GM12878 (cell line): ENCODE measurements at regions not wholly inside any gene's neighbourhood (a gene's known extent, or its start where the extent isn't known, plus 50 kb on each side); places are given as distances from the start of the nearest gene placed in this dataset.

ENCODE experiments used
- ATAC-seq: fragments of 200-7000 bp; cut with Tn5 transposase; 3 replicates; pipeline ENCODE4 v1.9.1; 2020; ENCODE audit warnings: mild to moderate bottlenecking, moderate library complexity
- BruUV-seq: library from RNA; stranded (reverse); fragments of 400-500 nt; replicated peaks from 2 replicates; lab custom pipeline; 2021; lab: Mats Ljungman, UMichigan
- CTCF ChIA-PET: fragments of 300-600 bp; sonication (Branson Sonifier 250); formaldehyde crosslinking; extraction: SDS; loops from one replicate; lab custom pipeline; 2021; ENCODE audit warnings: inconsistent platforms; lab: Yijun Ruan, JAX
- POLR2A ChIA-PET: fragments of 350-600 bp; formaldehyde crosslinking; extraction: SDS; loops from one replicate; lab custom pipeline; 2021; ENCODE audit warnings: inconsistent platforms; lab: Charles Lee
- RAD21 ChIA-PET: fragments of 300-600 bp; sonication (Branson Sonifier 250); formaldehyde crosslinking; loops from one replicate; lab custom pipeline; 2023; ENCODE audit warnings: antibody characterized with exemption; ENCODE audit not compliant: unreplicated experiment; lab: Charles Lee
- SMC1A ChIA-PET: fragments of 300-600 bp; sonication (Branson Sonifier 250); formaldehyde crosslinking; loops from one replicate; lab custom pipeline; 2023; ENCODE audit not compliant: unreplicated experiment, uncharacterized antibody; lab: Charles Lee
- DNase-seq: peaks from one replicate; pipeline ENCODE4 v3.0.0-alpha.2; 2011; ENCODE audit warnings: low read depth, low spot score
- FAIRE-seq: peaks from 3 replicates; lab custom pipeline; 2011; peaks lifted over from hg19 to GRCh38; lab: Jason Lieb, UNC
- H2AFZ ChIP-seq: 2 replicates; pipeline ENCODE4 v1.6.0; 2011; ENCODE audit warnings: low read depth, low read length, control low read depth; ENCODE audit not compliant: control insufficient read depth
- H3K27ac ChIP-seq: 2 replicates; pipeline ENCODE4 v1.5.1; 2011; ENCODE audit warnings: control low read depth; ENCODE audit not compliant: control insufficient read depth, insufficient read depth
- H3K27me3 ChIP-seq, 2 experiments: replicated peaks in 1 of 2; 2 replicates each; pipeline versions ENCODE4 v1.6.0 to v1.6.1; 2011; ENCODE audit warnings: low read length in 1 of 2; ENCODE audit not compliant: control insufficient read depth in 2 of 2, insufficient read depth in 2 of 2
- H3K36me3 ChIP-seq, 2 experiments: 2 replicates each; pipeline ENCODE4 v1.5.1; 2011; ENCODE audit warnings: low read length in 1 of 2; ENCODE audit not compliant: control insufficient read depth in 2 of 2, insufficient read depth in 2 of 2
- H3K4me1 ChIP-seq: 2 replicates; pipeline ENCODE4 v1.6.1; 2011; ENCODE audit warnings: mild to moderate bottlenecking, low read length, moderate library complexity, mixed read lengths; ENCODE audit not compliant: control insufficient read depth, insufficient read depth
- H3K4me2 ChIP-seq: 2 replicates; pipeline ENCODE4 v1.6.0; 2011; ENCODE audit warnings: control low read depth; ENCODE audit not compliant: control insufficient read depth, insufficient read depth
- H3K4me3 ChIP-seq: fragments of 200-600 bp; sonication (generic); 2 replicates; pipeline ENCODE4 v1.5.1; 2016
- H3K79me2 ChIP-seq: 2 replicates; pipeline ENCODE4 v1.6.0; 2011; ENCODE audit warnings: low read length; ENCODE audit not compliant: control insufficient read depth, insufficient read depth
- H3K9ac ChIP-seq: 2 replicates; pipeline ENCODE4 v1.8.0; 2011; ENCODE audit warnings: low read length, control low read depth, mixed read lengths; ENCODE audit not compliant: control insufficient read depth, insufficient read depth
- H3K9me3 ChIP-seq: replicated peaks from 3 replicates; pipeline ENCODE4 v1.5.1; 2011; ENCODE audit warnings: mild to moderate bottlenecking, low read length; ENCODE audit not compliant: control insufficient read depth, insufficient read depth
- H4K20me1 ChIP-seq: 2 replicates; pipeline ENCODE4 v1.6.0; 2011; ENCODE audit not compliant: control insufficient read depth, insufficient read depth
- CBX3 ChIP-seq: fragments of 200-600 bp; sonication (generic); IDR thresholded peaks from 2 replicates; pipeline ENCODE4 v1.6.1; 2016; ENCODE audit warnings: low read depth, borderline replicate concordance
- CEBPZ ChIP-seq: fragments of 150-350 bp; IDR thresholded peaks from 2 replicates; pipeline ENCODE4 v1.6.1; 2016; ENCODE audit warnings: low read depth, low read length
- CHD4 ChIP-seq: fragments of 200-600 bp; sonication (generic); IDR thresholded peaks from 2 replicates; pipeline ENCODE4 v1.6.1; 2016; ENCODE audit warnings: mild to moderate bottlenecking
- ELK1 ChIP-seq: IDR thresholded peaks from 2 replicates; pipeline ENCODE4 v1.6.1; 2012; ENCODE audit warnings: low read depth, low read length, improper control_type of control experiment
- HDAC2 ChIP-seq: fragments of 200-600 bp; sonication (generic); IDR thresholded peaks from 2 replicates; pipeline ENCODE4 v1.6.1; 2017
- MAX ChIP-seq: IDR thresholded peaks from 2 replicates; pipeline ENCODE4 v1.6.1; 2012; ENCODE audit warnings: low read depth, low read length, improper control_type of control experiment
- PKNOX1 ChIP-seq: fragments of 450-650 bp; IDR thresholded peaks from 2 replicates; pipeline ENCODE4 v1.6.1; 2016; ENCODE audit warnings: mild to moderate bottlenecking
- STAT3 ChIP-seq: IDR thresholded peaks from 2 replicates; pipeline ENCODE4 v1.6.1; 2011; ENCODE audit warnings: low read depth, low read length, improper control_type of control experiment
- TCF3 ChIP-seq: IDR thresholded peaks from 2 replicates; pipeline ENCODE4 v1.6.1; 2012; ENCODE audit warnings: low read depth, mild to moderate bottlenecking, low read length, borderline replicate concordance; ENCODE audit not compliant: insufficient read depth
- ZNF24 ChIP-seq: fragments of 450-650 bp; IDR thresholded peaks from 2 replicates; pipeline ENCODE4 v1.6.1; 2017; ENCODE audit warnings: antibody characterized with exemption, mild to moderate bottlenecking
- ZNF622 ChIP-seq: fragments of 450-650 bp; IDR thresholded peaks from 2 replicates; pipeline ENCODE4 v1.6.1; 2017; ENCODE audit warnings: mild to moderate bottlenecking, inconsistent platforms
- ZNF687 ChIP-seq: fragments of 450-650 bp; IDR thresholded peaks from 2 replicates; pipeline ENCODE4 v1.6.1; 2017; ENCODE audit warnings: mild to moderate bottlenecking, moderate library complexity
- WGBS: methylation state at CpG from one replicate; pipeline ENCODE4 v1.1.6; 2016; ENCODE audit warnings: low lambda C conversion rate; ENCODE audit not compliant: insufficient replicate concordance, insufficient coverage; ENCODE audit errors: missing lambda C conversion rate; 5-methylcytosine and 5-hydroxymethylcytosine counted together
- in situ Hi-C: fragments of 300-500 bp; cut with MboI; formaldehyde crosslinking; loops from 9 replicates; pipeline ENCODE4 v1.14.3; 2018; ENCODE audit warnings: mixed read lengths
- intact Hi-C: fragments of 100-400 bp; cut with micrococcal nuclease; formaldehyde crosslinking; loops from one replicate; pipeline ENCODE4 v1.14.2; 2022; ENCODE audit not compliant: unreplicated experiment

GRCh38 chr4:112714922-112715901, 78.3 kb downstream of the LARP7 start:
- H3K4me2 ChIP-seq = no peak overlapping the region
- no peaks in the 10 kb centered on the region for H4K20me1 ChIP-seq
- CTCF ChIA-PET = interaction anchor here (0.8 to 1.7 kb wide), 2 partner anchors 47 to 51 kb away, joined by 4 to 8 read pairs; no protein-coding TSS in a partner anchor
- H2AFZ ChIP-seq = no peak overlapping the region
- BruUV-seq = no TSS peak
- no peak overlapping the region for H3K9ac ChIP-seq
- intact Hi-C loops = no loop called here
- SMC1A ChIA-PET = interaction anchor here (1.0 kb wide), 1 partner anchor 17 kb away, joined by 3 read pairs; no protein-coding TSS in a partner anchor
- H3K9me3 ChIP-seq = no peaks in the 10 kb centered on the region
- ATAC-seq (no peak), FAIRE-seq (no peak), DNase-seq (no peak)
- 67% methylated on average over 11 of the region's 11 CpGs for WGBS
- H3K27me3 ChIP-seq = no peaks in the 10 kb centered on the region
- H3K79me2 ChIP-seq = no peaks in the 10 kb centered on the region
- H3K4me1 ChIP-seq = no peaks in the 10 kb centered on the region
- no peaks in the 10 kb centered on the region for H3K36me3 ChIP-seq
- H3K27ac ChIP-seq = no peak overlapping the region
- no peak overlapping the region for H3K4me3 ChIP-seq
- POLR2A ChIA-PET = no interaction called here
- RAD21 ChIA-PET = interaction anchor here (0.6 to 0.7 kb wide), 2 partner anchors 45 to 863 kb away, joined by 3 to 4 read pairs; no protein-coding TSS in a partner anchor
- in situ Hi-C loops = no loop called here
- TF ChIP-seq CEBPZ = no peak
- no peak for TF ChIP-seq HDAC2
- no peak for TF ChIP-seq PKNOX1
- no peak for TF ChIP-seq CHD4
- no peak for TF ChIP-seq ELK1
- TF ChIP-seq TCF3 = no peak
- no peak for TF ChIP-seq ZNF24
- no peak for TF ChIP-seq MAX
- TF ChIP-seq CBX3 = no peak
- TF ChIP-seq STAT3 = no peak
- no peak for TF ChIP-seq ZNF622
- TF ChIP-seq ZNF687 = no peak
